ENCODE measurements at regions not wholly inside any gene's neighbourhood (a gene's known extent, or its start where the extent isn't known, plus 50 kb on each side); places are given as distances from the start of the nearest gene placed in this dataset.

DNA sequence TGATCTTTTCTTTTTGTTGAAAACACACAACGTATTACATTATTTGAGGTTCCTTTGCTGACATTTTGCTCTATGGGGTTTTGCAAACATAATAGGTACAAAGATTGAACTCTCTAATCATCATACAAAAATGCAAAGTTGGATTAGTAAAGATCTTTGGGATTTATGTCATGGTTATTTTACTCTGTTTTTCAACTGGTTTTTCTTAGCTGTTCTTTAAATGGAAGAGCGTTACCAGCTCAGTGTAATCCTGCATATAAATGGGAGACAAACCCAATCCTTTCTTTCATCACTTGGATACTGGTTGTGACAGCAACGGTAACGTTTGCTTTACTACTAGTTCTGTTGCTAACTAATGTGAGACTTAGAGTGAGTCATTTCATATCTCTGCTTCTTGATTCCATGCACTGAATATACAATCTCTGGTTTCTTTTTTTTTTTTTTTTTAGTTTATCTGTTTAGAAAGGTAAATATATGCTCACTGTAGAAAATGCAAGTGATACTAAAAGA, 104.9 kb upstream of the NOVA1 start:
- no peak for DNase-seq (ENCODE audit: low read depth)
- TF ChIP-seq, protein P1, sequence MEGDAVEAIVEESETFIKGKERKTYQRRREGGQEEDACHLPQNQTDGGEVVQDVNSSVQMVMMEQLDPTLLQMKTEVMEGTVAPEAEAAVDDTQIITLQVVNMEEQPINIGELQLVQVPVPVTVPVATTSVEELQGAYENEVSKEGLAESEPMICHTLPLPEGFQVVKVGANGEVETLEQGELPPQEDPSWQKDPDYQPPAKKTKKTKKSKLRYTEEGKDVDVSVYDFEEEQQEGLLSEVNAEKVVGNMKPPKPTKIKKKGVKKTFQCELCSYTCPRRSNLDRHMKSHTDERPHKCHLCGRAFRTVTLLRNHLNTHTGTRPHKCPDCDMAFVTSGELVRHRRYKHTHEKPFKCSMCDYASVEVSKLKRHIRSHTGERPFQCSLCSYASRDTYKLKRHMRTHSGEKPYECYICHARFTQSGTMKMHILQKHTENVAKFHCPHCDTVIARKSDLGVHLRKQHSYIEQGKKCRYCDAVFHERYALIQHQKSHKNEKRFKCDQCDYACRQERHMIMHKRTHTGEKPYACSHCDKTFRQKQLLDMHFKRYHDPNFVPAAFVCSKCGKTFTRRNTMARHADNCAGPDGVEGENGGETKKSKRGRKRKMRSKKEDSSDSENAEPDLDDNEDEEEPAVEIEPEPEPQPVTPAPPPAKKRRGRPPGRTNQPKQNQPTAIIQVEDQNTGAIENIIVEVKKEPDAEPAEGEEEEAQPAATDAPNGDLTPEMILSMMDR (IDR thresholded peaks at IDR 0.05; ENCODE audit: insufficient read depth, low read length, poor library complexity, severe bottlenecking), result no peak
- Histone ChIP-seq H3K27me3 (ENCODE audit: control insufficient read depth, insufficient read depth, low read length) (no peaks in the 10 kb centered on the region), H3K36me3 (ENCODE audit: control insufficient read depth, insufficient read depth, low read length) (no peaks in the 10 kb centered on the region), H3K4me3 (ENCODE audit: low read depth, low read length) (no peak overlapping the region)

DNA sequence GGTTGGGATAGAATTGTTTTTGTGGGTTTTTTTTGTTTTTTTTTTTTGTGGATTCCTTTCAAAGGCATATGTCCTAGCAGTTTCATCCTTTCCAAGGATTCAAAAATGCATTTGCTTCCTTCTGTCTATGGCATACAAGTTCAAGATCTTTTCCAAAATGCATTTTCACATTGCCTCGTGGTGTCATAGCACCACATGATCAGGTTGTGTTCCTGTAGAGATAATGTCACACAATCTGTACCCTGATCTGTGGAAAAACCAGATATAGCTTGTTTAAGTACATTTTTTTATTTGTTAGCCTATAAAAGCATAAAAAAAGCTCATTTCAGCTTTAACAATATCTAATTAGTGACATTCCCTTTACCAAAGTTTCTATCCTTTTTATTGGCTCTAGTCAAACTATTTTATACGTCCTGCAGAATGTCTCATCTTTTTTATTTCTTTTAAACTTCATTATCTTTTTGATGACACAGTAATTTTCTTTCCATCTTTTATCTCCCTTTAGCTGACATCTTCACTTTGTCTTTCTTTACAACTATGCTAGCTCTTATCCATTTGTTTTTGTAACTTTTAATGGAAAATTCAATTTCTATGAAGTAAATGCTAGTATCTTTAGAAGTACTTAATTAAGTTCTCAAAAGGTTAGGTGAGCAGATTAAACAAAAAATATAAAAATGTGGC, 106.0 kb upstream of the NOVA1 start:
- H3K27me3 ChIP-seq (ENCODE audit: control insufficient read depth, insufficient read depth, low read length), result no peaks in the 10 kb centered on the region
- TF ChIP-seq, protein P1 (IDR thresholded peaks at IDR 0.05; ENCODE audit: insufficient read depth, low read length, poor library complexity, severe bottlenecking), result no peak
- no peak for DNase-seq (ENCODE audit: low read depth)

DNA sequence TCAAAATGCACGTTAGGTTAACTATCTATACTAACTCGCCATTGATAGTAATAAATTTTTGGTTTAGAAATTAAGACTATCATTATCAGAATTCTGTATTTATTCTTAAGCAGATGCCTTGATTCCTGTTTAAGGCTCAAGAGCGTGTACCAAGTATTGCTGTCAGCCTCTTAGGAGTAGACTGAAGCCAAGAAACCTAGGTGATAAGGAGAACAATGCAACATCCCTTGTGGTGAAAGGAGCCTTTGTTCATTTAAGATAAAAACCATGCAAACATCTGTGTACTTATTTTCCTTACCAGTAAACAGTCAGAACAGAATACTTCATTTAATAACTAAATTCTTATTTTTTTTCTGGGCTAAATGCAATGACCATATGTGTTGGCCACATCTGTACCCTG, 109.4 kb upstream of the NOVA1 start:
- no peaks in the 10 kb centered on the region for H3K36me3 ChIP-seq (ENCODE audit: control insufficient read depth, insufficient read depth, low read length)
- TF ChIP-seq, protein P1 (IDR thresholded peaks at IDR 0.05; ENCODE audit: insufficient read depth, low read length, poor library complexity, severe bottlenecking), result no peak
- no peak for DNase-seq (ENCODE audit: low read depth)
- H3K4me3 ChIP-seq (ENCODE audit: low read depth, low read length), result no peak overlapping the region
- H3K27me3 ChIP-seq (ENCODE audit: control insufficient read depth, insufficient read depth, low read length), result no peaks in the 10 kb centered on the region

More for the DNA sequence above, 106.0 kb upstream of the NOVA1 start:
- Histone ChIP-seq H3K36me3 (ENCODE audit: control insufficient read depth, insufficient read depth, low read length) (no peaks in the 10 kb centered on the region), H3K4me3 (ENCODE audit: low read depth, low read length) (no peak overlapping the region)

DNA sequence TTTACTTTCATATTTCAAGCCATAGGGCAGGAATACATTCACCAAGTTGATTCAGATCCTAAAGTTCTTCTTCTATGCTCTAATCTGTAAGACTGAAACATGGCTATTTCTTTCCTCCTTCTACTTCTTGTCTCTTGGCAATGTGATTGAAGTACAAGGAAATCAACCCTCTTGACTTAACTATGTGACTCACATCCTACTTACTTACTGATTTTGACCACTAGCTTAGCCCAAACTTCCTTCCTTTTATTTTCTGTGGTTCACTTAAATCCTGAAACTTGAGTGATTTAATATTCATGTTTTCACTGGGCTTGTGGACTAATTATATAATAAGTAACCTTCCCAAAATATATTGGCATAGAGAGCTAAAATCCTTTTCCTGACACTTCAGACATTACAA, 111.2 kb upstream of the NOVA1 start:
- DNase-seq (ENCODE audit: low read depth), result peak; percentile 9
- H3K4me3 ChIP-seq (ENCODE audit: low read depth, low read length), result no peak overlapping the region
- H3K27me3 ChIP-seq (ENCODE audit: control insufficient read depth, insufficient read depth, low read length), result no peaks in the 10 kb centered on the region
- TF ChIP-seq, protein P1 (IDR thresholded peaks at IDR 0.05; ENCODE audit: insufficient read depth, low read length, poor library complexity, severe bottlenecking), result no peak
- H3K36me3 ChIP-seq (ENCODE audit: control insufficient read depth, insufficient read depth, low read length), result no peaks in the 10 kb centered on the region

DNA sequence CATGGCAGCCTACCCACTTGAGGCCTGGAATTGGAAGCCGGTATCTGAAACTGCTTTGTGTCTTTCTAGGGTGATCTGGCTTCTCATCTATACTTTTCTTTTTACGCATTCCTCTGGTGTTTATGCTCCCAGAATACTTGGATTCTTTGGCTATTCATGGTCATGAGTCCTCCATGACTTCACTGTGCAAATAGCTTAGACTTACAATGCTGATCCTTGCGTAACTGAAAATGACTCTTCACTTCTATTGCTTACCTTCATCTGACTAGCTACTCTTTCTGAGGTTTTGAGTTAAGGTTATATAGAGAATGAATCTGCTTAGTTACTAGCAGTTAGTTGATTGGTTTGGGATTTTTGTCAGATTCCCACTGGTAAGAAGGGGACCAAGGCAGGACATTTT, 121.7 kb upstream of the NOVA1 start:
- Histone ChIP-seq H3K4me3 (ENCODE audit: low read depth, low read length) (no peak overlapping the region), H3K36me3 (ENCODE audit: control insufficient read depth, insufficient read depth, low read length) (no peaks in the 10 kb centered on the region), H3K27me3 (ENCODE audit: control insufficient read depth, insufficient read depth, low read length) (no peaks in the 10 kb centered on the region)
- TF ChIP-seq, protein P1 (IDR thresholded peaks at IDR 0.05; ENCODE audit: insufficient read depth, low read length, poor library complexity, severe bottlenecking), result no peak
- peak; percentile 12 for DNase-seq (ENCODE audit: low read depth)

DNA sequence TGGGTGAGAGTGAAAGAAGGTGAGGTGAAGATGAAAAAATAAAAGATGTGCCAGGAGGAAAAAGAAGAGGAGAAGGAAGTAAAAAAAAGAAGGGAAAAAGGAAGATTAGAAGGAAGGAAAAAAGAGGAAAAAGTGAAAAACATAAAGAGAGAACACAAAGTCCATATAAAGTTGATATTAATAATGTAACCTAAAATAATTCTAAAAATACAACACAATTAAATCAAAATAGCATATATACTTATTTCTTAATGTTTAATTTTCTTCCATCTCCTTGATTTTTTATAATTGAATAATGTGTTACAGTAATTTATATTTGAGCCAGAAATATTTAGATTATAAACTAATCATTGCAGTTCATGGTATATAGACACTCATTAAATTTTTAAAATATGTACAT, 124.4 kb upstream of the NOVA1 start:
- no peaks in the 10 kb centered on the region for H3K27me3 ChIP-seq (ENCODE audit: control insufficient read depth, insufficient read depth, low read length)
- no peak overlapping the region for H3K4me3 ChIP-seq (ENCODE audit: low read depth, low read length)
- H3K36me3 ChIP-seq (ENCODE audit: control insufficient read depth, insufficient read depth, low read length), result no peaks in the 10 kb centered on the region
- TF ChIP-seq, protein P1 (IDR thresholded peaks at IDR 0.05; ENCODE audit: insufficient read depth, low read length, poor library complexity, severe bottlenecking), result no peak
- no peak for DNase-seq (ENCODE audit: low read depth)

All from kidney epithelial cell (primary cell).